ENCODE measurements at regions not wholly inside any gene's neighbourhood (a gene's known extent, or its start where the extent isn't known, plus 50 kb on each side); places are given as distances from the start of the nearest gene placed in this dataset.

- Mint-ChIP-seq H3K27me3 (ENCODE audit: insufficient read depth) (no peaks in the 10 kb centered on the region), H3K36me3 (ENCODE audit: low read depth) (no peaks in the 10 kb centered on the region), H3K9me3 (no peaks in the 10 kb centered on the region), H3K4me3 (no peak overlapping the region), H3K4me1 (ENCODE audit: low read depth) (peaks cover 10% of the 10 kb centered on the region), H3K27ac (no peak overlapping the region)
- intact Hi-C loops (cut with micrococcal nuclease) = no loop called here
- no peak for DNase-seq (ENCODE audit: low spot score)
Measured at GRCh38 chr13:74193391-74193790, 59.2 kb upstream of the KLF12 start.

- H3K27me3 Mint-ChIP-seq (ENCODE audit: insufficient read depth) = no peaks in the 10 kb centered on the region
- no peaks in the 10 kb centered on the region for H3K9me3 Mint-ChIP-seq
- no peak overlapping the region for H3K27ac Mint-ChIP-seq
- no peak overlapping the region for H3K4me3 Mint-ChIP-seq
- no peaks in the 10 kb centered on the region for H3K36me3 Mint-ChIP-seq (ENCODE audit: low read depth)
- H3K4me1 Mint-ChIP-seq (ENCODE audit: low read depth) = peaks cover 10% of the 10 kb centered on the region
- intact Hi-C loops (cut with micrococcal nuclease) = no loop called here
- no peak for DNase-seq (ENCODE audit: low spot score)
Measured at GRCh38 chr13:74191410-74191809, 57.2 kb upstream of the KLF12 start.

- no peak for DNase-seq (ENCODE audit: low spot score)
- no peak overlapping the region for H3K4me3 Mint-ChIP-seq
- H3K36me3 Mint-ChIP-seq (ENCODE audit: low read depth) = no peaks in the 10 kb centered on the region
- no peak overlapping the region for H3K27ac Mint-ChIP-seq
- H3K9me3 Mint-ChIP-seq = no peaks in the 10 kb centered on the region
- H3K27me3 Mint-ChIP-seq (ENCODE audit: insufficient read depth) = no peaks in the 10 kb centered on the region
- intact Hi-C loops (cut with micrococcal nuclease) = no loop called here
- peaks cover 10% of the 10 kb centered on the region for H3K4me1 Mint-ChIP-seq (ENCODE audit: low read depth)
Measured at GRCh38 chr13:74190999-74191398, 56.8 kb upstream of the KLF12 start.

DNA sequence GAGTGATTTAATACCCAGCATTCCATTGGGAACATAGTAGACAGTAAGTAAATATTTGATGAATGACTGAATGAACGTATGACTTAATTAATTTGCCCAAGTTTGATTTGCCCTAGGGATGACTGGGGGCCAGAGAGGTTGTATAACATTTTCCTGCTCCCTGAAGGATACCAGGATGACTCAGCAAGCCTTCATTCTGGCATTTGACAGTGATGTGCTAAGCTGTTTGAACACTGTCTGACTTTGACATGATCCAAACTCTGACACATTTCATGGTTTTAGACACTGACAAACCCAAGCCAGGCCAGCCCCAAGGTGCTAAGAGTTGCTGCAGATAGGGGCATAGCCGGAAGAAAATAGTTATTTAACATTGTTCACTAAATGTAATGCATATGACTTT, 53.4 kb upstream of the KLF12 start:
- H3K27ac Mint-ChIP-seq = no peak overlapping the region
- intact Hi-C loops (cut with micrococcal nuclease) = no loop called here
- no peaks in the 10 kb centered on the region for H3K27me3 Mint-ChIP-seq (ENCODE audit: insufficient read depth)
- H3K4me1 Mint-ChIP-seq (ENCODE audit: low read depth) = peaks cover 10% of the 10 kb centered on the region
- no peaks in the 10 kb centered on the region for H3K36me3 Mint-ChIP-seq (ENCODE audit: low read depth)
- no peak overlapping the region for H3K4me3 Mint-ChIP-seq
- DNase-seq (ENCODE audit: low spot score) = no peak
- no peaks in the 10 kb centered on the region for H3K9me3 Mint-ChIP-seq

- no peak overlapping the region for H3K4me3 Mint-ChIP-seq
- no peaks in the 10 kb centered on the region for H3K36me3 Mint-ChIP-seq (ENCODE audit: low read depth)
- DNase-seq (ENCODE audit: low spot score) = no peak
- H3K9me3 Mint-ChIP-seq = no peaks in the 10 kb centered on the region
- intact Hi-C loops (cut with micrococcal nuclease) = no loop called here
- no peaks in the 10 kb centered on the region for H3K4me1 Mint-ChIP-seq (ENCODE audit: low read depth)
- no peak overlapping the region for H3K27ac Mint-ChIP-seq
- H3K27me3 Mint-ChIP-seq (ENCODE audit: insufficient read depth) = peaks cover 2% of the 10 kb centered on the region
Measured at GRCh38 chr13:74184283-74184682, 50.1 kb upstream of the KLF12 start.
